SHP77 (cell line): ENCODE measurements at regions not wholly inside any gene's neighbourhood (a gene's known extent, or its start where the extent isn't known, plus 50 kb on each side); places are given as distances from the start of the nearest gene placed in this dataset.

ENCODE experiments used
- DNase-seq, 2 experiments: peaks; one replicate each; lab custom pipeline; 2025; lab: John Stamatoyannopoulos, UW

- DNase-seq, result no peak
Measured at GRCh38 chr1:238281418-238281817, 390.7 kb upstream of the ZP4 start.

- DNase-seq, result no peak
Measured at GRCh38 chr1:238279694-238280380, 389.1 kb upstream of the ZP4 start.

- DNase-seq, result no peak
Measured at GRCh38 chr1:238272145-238272544, 381.4 kb upstream of the ZP4 start.

- DNase-seq, result no peak
Measured at GRCh38 chr1:238265866-238266265, 375.1 kb upstream of the ZP4 start.

- DNase-seq, result no peak
Measured at GRCh38 chr1:238264951-238265350, 374.2 kb upstream of the ZP4 start.

GRCh38 chr1:238258510-238258909, 367.8 kb upstream of the ZP4 start:
- no peak for DNase-seq

- DNase-seq, result no peak
Measured at GRCh38 chr1:238257018-238257621, 366.4 kb upstream of the ZP4 start.

- DNase-seq, result no peak
Measured at GRCh38 chr1:238254935-238255334, 364.2 kb upstream of the ZP4 start.

GRCh38 chr1:238252033-238252802, 361.5 kb upstream of the ZP4 start:
- DNase-seq, result peak; percentile 42 to 65

GRCh38 chr1:238248356-238248755, 357.6 kb upstream of the ZP4 start:
- no peak for DNase-seq

- no peak for DNase-seq
Measured at GRCh38 chr1:238242181-238242580, 351.5 kb upstream of the ZP4 start.

- no peak for DNase-seq
Measured at GRCh38 chr1:238241607-238242006, 350.9 kb upstream of the ZP4 start.

- DNase-seq, result no peak
Measured at GRCh38 chr1:238239343-238239742, 348.6 kb upstream of the ZP4 start.

GRCh38 chr1:238233966-238234365, 343.2 kb upstream of the ZP4 start:
- DNase-seq, result no peak

- no peak for DNase-seq
Measured at GRCh38 chr1:238232084-238232710, 341.5 kb upstream of the ZP4 start.

GRCh38 chr1:238226810-238227209, 336.1 kb upstream of the ZP4 start:
- no peak for DNase-seq

GRCh38 chr1:238223076-238223640, 332.4 kb upstream of the ZP4 start:
- DNase-seq, result no peak

GRCh38 chr1:238221738-238222137, 331.0 kb upstream of the ZP4 start:
- no peak for DNase-seq

GRCh38 chr1:238214449-238214848, 323.7 kb upstream of the ZP4 start:
- DNase-seq, result no peak

- no peak for DNase-seq
Measured at GRCh38 chr1:238205045-238205662, 314.4 kb upstream of the ZP4 start.

GRCh38 chr1:238201992-238202391, 311.3 kb upstream of the ZP4 start:
- no peak for DNase-seq

- no peak for DNase-seq
Measured at GRCh38 chr1:238199325-238199724, 308.6 kb upstream of the ZP4 start.
